ENCODE measurements at regions not wholly inside any gene's neighbourhood (a gene's known extent, or its start where the extent isn't known, plus 50 kb on each side); places are given as distances from the start of the nearest gene placed in this dataset.
A peak's percentile ranks its signal among the peaks of the same experiment; 100 is the strongest.

GRCh38 chr3:5304789-5305683, 117.5 kb downstream of the EDEM1 start:
- DNase-seq (ENCODE audit: low read depth in 2 of 2), result peak in 1 of 2 donors; percentile 16

- no peak for DNase-seq (ENCODE audit: low read depth in 2 of 2)
These were observed 118.1 kb downstream of the EDEM1 start for GRCh38 chr3:5305684-5305989.

GRCh38 chr3:5309171-5309570, 121.7 kb downstream of the EDEM1 start:
- no peak for DNase-seq (ENCODE audit: low read depth in 2 of 2)

GRCh38 chr3:5309602-5310001, 122.1 kb downstream of the EDEM1 start:
- DNase-seq (ENCODE audit: low read depth in 2 of 2), result no peak

- no peak for DNase-seq (ENCODE audit: low read depth in 2 of 2)
These were observed 123.0 kb downstream of the EDEM1 start for GRCh38 chr3:5310509-5310908.

- DNase-seq (ENCODE audit: low read depth in 2 of 2), result no peak
These were observed 124.8 kb downstream of the EDEM1 start for GRCh38 chr3:5312290-5312689.

GRCh38 chr3:5314897-5315296, 127.4 kb downstream of the EDEM1 start:
- no peak for DNase-seq (ENCODE audit: low read depth in 2 of 2)

GRCh38 chr3:5317557-5317956, 130.1 kb downstream of the EDEM1 start:
- DNase-seq (ENCODE audit: low read depth in 2 of 2), result no peak

- no peak for DNase-seq (ENCODE audit: low read depth in 2 of 2)
These were observed 131.9 kb downstream of the EDEM1 start for GRCh38 chr3:5319454-5319853.

- no peak for DNase-seq (ENCODE audit: low read depth in 2 of 2)
These were observed 134.3 kb downstream of the EDEM1 start for GRCh38 chr3:5321666-5322340.

GRCh38 chr3:5324780-5325179, 137.3 kb downstream of the EDEM1 start:
- DNase-seq (ENCODE audit: low read depth in 2 of 2), result no peak

- DNase-seq (ENCODE audit: low read depth in 2 of 2), result peak; percentile 2 to 7
These were observed 142.8 kb downstream of the EDEM1 start for GRCh38 chr3:5330152-5330810.

GRCh38 chr3:5331567-5332269, 144.2 kb downstream of the EDEM1 start:
- no peak for DNase-seq (ENCODE audit: low read depth in 2 of 2)

GRCh38 chr3:5332270-5332956, 144.9 kb downstream of the EDEM1 start:
- DNase-seq (ENCODE audit: low read depth in 2 of 2), result no peak

GRCh38 chr3:5339967-5340535, 152.5 kb downstream of the EDEM1 start:
- no peak for DNase-seq (ENCODE audit: low read depth in 2 of 2)

- DNase-seq (ENCODE audit: low read depth in 2 of 2), result no peak
These were observed 154.1 kb downstream of the EDEM1 start for GRCh38 chr3:5341610-5342009.

GRCh38 chr3:5343459-5343858, 156.0 kb downstream of the EDEM1 start:
- no peak for DNase-seq (ENCODE audit: low read depth in 2 of 2)

GRCh38 chr3:5344707-5345106, 157.2 kb downstream of the EDEM1 start:
- no peak for DNase-seq (ENCODE audit: low read depth in 2 of 2)

- no peak for DNase-seq (ENCODE audit: low read depth in 2 of 2)
These were observed 160.0 kb downstream of the EDEM1 start for GRCh38 chr3:5347486-5347885.

GRCh38 chr3:5348229-5348902, 160.9 kb downstream of the EDEM1 start:
- no peak for DNase-seq (ENCODE audit: low read depth in 2 of 2)

GRCh38 chr3:5349343-5349742, 161.8 kb downstream of the EDEM1 start:
- DNase-seq (ENCODE audit: low read depth in 2 of 2), result no peak
